H1 (cell line): ENCODE measurements at regions not wholly inside any gene's neighbourhood (a gene's known extent, or its start where the extent isn't known, plus 50 kb on each side); places are given as distances from the start of the nearest gene placed in this dataset.

Source experiments
- CTCF ChIA-PET: fragments of 300-600 bp; sonication (Branson Sonifier 250); formaldehyde crosslinking; loops from one replicate; lab custom pipeline; 2021; ENCODE audit not compliant: partially characterized antibody; lab: Charles Lee
- POLR2A ChIA-PET: fragments of 300-600 bp; sonication (Branson Sonifier 250); formaldehyde crosslinking; loops from one replicate; lab custom pipeline; 2021; ENCODE audit warnings: inconsistent platforms; ENCODE audit not compliant: partially characterized antibody; lab: Charles Lee
- DNase-seq, 2 experiments: peaks; one replicate each; pipeline versions ENCODE4 v3.0.0 to v3.0.0-alpha.2; 2010 to 2022; ENCODE audit warnings: low spot score in 2 of 2, low read depth in 1 of 2, mixed read lengths in 1 of 2
- FAIRE-seq: peaks from 2 replicates; lab custom pipeline; 2011; peaks lifted over from hg19 to GRCh38; lab: Jason Lieb, UNC
- H2AFZ ChIP-seq: 2 replicates; pipeline ENCODE4 v1.8.1; 2012; ENCODE audit warnings: low read length, inconsistent platforms
- H2AK5ac ChIP-seq: 2 replicates; pipeline ENCODE4 v1.6.1; 2013; ENCODE audit warnings: low read depth, low read length
- H2BK120ac ChIP-seq: replicated peaks from 2 replicates; pipeline ENCODE3; 2013; ENCODE audit warnings: low read depth, low read length, inconsistent platforms
- H2BK12ac ChIP-seq: 2 replicates; pipeline ENCODE4 v1.6.1; 2013; ENCODE audit warnings: low read depth, low read length
- H2BK15ac ChIP-seq: 2 replicates; pipeline ENCODE4 v1.6.1; 2013; ENCODE audit warnings: low read length
- H2BK20ac ChIP-seq: 2 replicates; pipeline ENCODE4 v1.6.1; 2013; ENCODE audit warnings: low read length
- H2BK5ac ChIP-seq: 2 replicates; pipeline ENCODE4 v1.6.1; 2013; ENCODE audit warnings: low read depth, low read length
- H3K14ac ChIP-seq: 2 replicates; pipeline ENCODE4 v1.6.1; 2013; ENCODE audit warnings: inconsistent platforms; ENCODE audit not compliant: insufficient read length
- H3K18ac ChIP-seq: 2 replicates; pipeline ENCODE4 v1.6.1; 2013; ENCODE audit warnings: low read length; ENCODE audit errors: extremely low read depth
- H3K23ac ChIP-seq: 2 replicates; pipeline ENCODE4 v1.6.1; 2013; ENCODE audit warnings: inconsistent platforms; ENCODE audit not compliant: insufficient read length
- H3K23me2 ChIP-seq: 2 replicates; pipeline ENCODE4 v1.6.1; 2013; ENCODE audit warnings: low read depth, low read length
- H3K27ac ChIP-seq: 2 replicates; pipeline ENCODE4 v1.6.1; 2011; ENCODE audit warnings: low read depth, low read length, inconsistent platforms
- H3K27me3 ChIP-seq, 4 experiments: replicated peaks in 1 of 4; 1 replicate in 1 of 4; 2 replicates in 3 of 4; pipeline versions ENCODE4 v1.6.1 to v1.8.1; 2011 to 2013; ENCODE audit warnings: low read length in 3 of 4, mild to moderate bottlenecking in 3 of 4, inconsistent platforms in 2 of 4, mixed read lengths in 2 of 4, moderate library complexity in 1 of 4; ENCODE audit not compliant: control insufficient read depth in 3 of 4, insufficient read depth in 3 of 4; ENCODE audit errors: extremely low read depth in 1 of 4
- H3K36me3 ChIP-seq, 4 experiments: 2 replicates each; pipeline versions ENCODE4 v1.6.1 to v1.8.1; 2011 to 2013; ENCODE audit warnings: mild to moderate bottlenecking in 4 of 4, low read length in 3 of 4, moderate library complexity in 2 of 4, control low read depth in 1 of 4, inconsistent platforms in 1 of 4; ENCODE audit not compliant: insufficient read depth in 4 of 4, control insufficient read depth in 2 of 4
- H3K4ac ChIP-seq: replicated peaks from 2 replicates; pipeline ENCODE3; 2013; ENCODE audit warnings: low read length, low read depth, mixed read lengths, inconsistent platforms; ENCODE audit not compliant: insufficient read length
- H3K4me1 ChIP-seq, 4 experiments: replicated peaks in 1 of 4; 1 replicate in 1 of 4; 2 replicates in 3 of 4; pipeline versions ENCODE4 v1.6.1 to v1.8.1; 2011 to 2013; ENCODE audit warnings: low read length in 3 of 4, inconsistent platforms in 2 of 4, mixed read lengths in 1 of 4; ENCODE audit not compliant: insufficient read depth in 4 of 4, control insufficient read depth in 3 of 4
- H3K4me2 ChIP-seq, 2 experiments: 2 replicates each; pipeline versions ENCODE4 v1.6.1 to v1.8.1; 2011 to 2013; ENCODE audit warnings: low read depth in 2 of 2, low read length in 2 of 2, control low read depth in 1 of 2, inconsistent platforms in 1 of 2, mild to moderate bottlenecking in 1 of 2; ENCODE audit not compliant: insufficient read depth in 1 of 2
- H3K4me3 ChIP-seq, 4 experiments: fragments of 200-600, 300-600 bp in 1 of 4; sonication (generic), shearing (Covaris generic), sonication (Bioruptor Twin) in 1 of 4; 2 replicates each; pipeline versions ENCODE4 v1.5.1 to v1.8.1; 2011 to 2016; ENCODE audit warnings: low read length in 4 of 4, low read depth in 3 of 4, control low read depth in 2 of 4, inconsistent platforms in 2 of 4, mild to moderate bottlenecking in 2 of 4, mixed read lengths in 1 of 4, moderate library complexity in 1 of 4; ENCODE audit not compliant: insufficient read depth in 2 of 4; ENCODE audit errors: extremely low read depth in 1 of 4
- H3K56ac ChIP-seq: replicated peaks from 2 replicates; pipeline ENCODE3; 2013; ENCODE audit warnings: low read depth, mild to moderate bottlenecking, mixed read lengths, low read length, inconsistent platforms; ENCODE audit not compliant: insufficient read length
- H3K79me1 ChIP-seq: 2 replicates; pipeline ENCODE4 v1.6.1; 2013; ENCODE audit warnings: low read depth, low read length, control low read depth
- H3K79me2 ChIP-seq, 2 experiments: 2 replicates each; pipeline versions ENCODE4 v1.6.1 to v1.8.1; 2012 to 2013; ENCODE audit warnings: low read length in 2 of 2, mild to moderate bottlenecking in 2 of 2, inconsistent platforms in 1 of 2; ENCODE audit not compliant: insufficient read depth in 2 of 2, control insufficient read depth in 1 of 2
- H3K9ac ChIP-seq, 4 experiments: replicated peaks in 1 of 4; 1 replicate in 1 of 4; 2 replicates in 3 of 4; pipeline versions ENCODE4 v1.6.1 to v1.8.1; 2011 to 2013; ENCODE audit warnings: low read depth in 3 of 4, low read length in 3 of 4, control low read depth in 2 of 4, mild to moderate bottlenecking in 2 of 4, moderate library complexity in 2 of 4, inconsistent platforms in 1 of 4; ENCODE audit errors: extremely low read depth in 1 of 4
- H3K9me3 ChIP-seq, 2 experiments: 2 replicates each; pipeline versions ENCODE4 v1.6.1 to v1.8.1; 2012 to 2013; ENCODE audit warnings: mild to moderate bottlenecking in 2 of 2, moderate library complexity in 2 of 2, control low read depth in 1 of 2, inconsistent platforms in 1 of 2, low read depth in 1 of 2, low read length in 1 of 2, mixed read lengths in 1 of 2; ENCODE audit not compliant: insufficient read depth in 2 of 2
- H4K20me1 ChIP-seq, 2 experiments: replicated peaks in 1 of 2; 2 replicates each; pipeline versions ENCODE3 to v1.8.1; 2011 to 2013; ENCODE audit warnings: inconsistent platforms in 2 of 2, low read length in 2 of 2, mild to moderate bottlenecking in 1 of 2; ENCODE audit not compliant: insufficient read depth in 2 of 2, control insufficient read depth in 1 of 2
- H4K5ac ChIP-seq: 2 replicates; pipeline ENCODE4 v1.6.1; 2013; ENCODE audit warnings: low read length, low read depth, mixed read lengths, inconsistent platforms; ENCODE audit not compliant: insufficient read length
- H4K8ac ChIP-seq: 2 replicates; pipeline ENCODE4 v1.8.0; 2013; ENCODE audit warnings: mild to moderate bottlenecking, moderate library complexity, low read length, inconsistent platforms; ENCODE audit not compliant: insufficient read depth; ENCODE audit errors: extremely low read depth
- H4K91ac ChIP-seq: replicated peaks from 2 replicates; pipeline ENCODE3; 2013; ENCODE audit warnings: low read length, mixed read lengths, inconsistent platforms; ENCODE audit not compliant: insufficient read length
- GABPA ChIP-seq: IDR thresholded peaks from 2 replicates; pipeline ENCODE4 v1.6.1; 2011; ENCODE audit warnings: mild to moderate bottlenecking, low read length, moderate library complexity, borderline replicate concordance; ENCODE audit not compliant: insufficient read depth
- NANOG ChIP-seq: IDR thresholded peaks from 2 replicates; pipeline ENCODE4 v1.6.1; 2011; ENCODE audit warnings: low read length, low read depth, mild to moderate bottlenecking, inconsistent platforms; ENCODE audit not compliant: insufficient read depth, poor library complexity, severe bottlenecking
- POU5F1 ChIP-seq: IDR thresholded peaks from 2 replicates; pipeline ENCODE4 v1.6.1; 2011; ENCODE audit warnings: low read depth, mild to moderate bottlenecking, low read length, moderate library complexity
- RAD21 ChIP-seq, 2 experiments: IDR thresholded peaks in 1 of 2; conservative IDR thresholded peaks in 1 of 2; 2 replicates each; pipeline ENCODE4 v1.6.1; 2011; ENCODE audit warnings: low read depth in 2 of 2, low read length in 2 of 2, improper control_type of control experiment in 1 of 2, inconsistent platforms in 1 of 2, mild to moderate bottlenecking in 1 of 2, moderate library complexity in 1 of 2
- RFX5 ChIP-seq: IDR thresholded peaks from 2 replicates; pipeline ENCODE4 v1.6.1; 2011; ENCODE audit warnings: low read depth, low read length, improper control_type of control experiment, borderline replicate concordance
- SUZ12 ChIP-seq: fragments of 200-600 bp; sonication (generic); IDR thresholded peaks from 2 replicates; pipeline ENCODE4 v1.6.1; 2012; ENCODE audit warnings: mild to moderate bottlenecking, inconsistent platforms, low read length, moderate library complexity, mixed read lengths
- TAF7 ChIP-seq: optimal IDR thresholded peaks from 2 replicates; pipeline ENCODE3; 2011; ENCODE audit warnings: low read depth, mild to moderate bottlenecking, inconsistent platforms, low read length, moderate library complexity, borderline replicate concordance
- TCF12 ChIP-seq: IDR thresholded peaks from 2 replicates; pipeline ENCODE4 v1.6.1; 2011; ENCODE audit warnings: low read depth, mild to moderate bottlenecking, low read length
- TEAD4 ChIP-seq: IDR thresholded peaks from 2 replicates; pipeline ENCODE4 v1.6.1; 2012; ENCODE audit warnings: low read depth, low read length, inconsistent platforms, mixed read lengths
- ZNF274 ChIP-seq: IDR thresholded peaks from 2 replicates; pipeline ENCODE4 v1.7.0; 2012; ENCODE audit warnings: low read length, borderline replicate concordance; ENCODE audit errors: extremely low read depth
- WGBS, 2 experiments: shearing (Covaris generic) in 1 of 2; methylation state at CpG; one replicate each; pipeline versions ENCODE4 v1.1.6 to v1.1.7; 2013 to 2015; ENCODE audit warnings: low lambda C conversion rate in 2 of 2, mixed read lengths in 2 of 2, inconsistent platforms in 1 of 2, low coverage in 1 of 2, missing lambda C conversion rate in 1 of 2; ENCODE audit not compliant: insufficient replicate concordance in 2 of 2, insufficient coverage in 1 of 2, insufficient read length in 1 of 2; ENCODE audit errors: extremely low coverage in 1 of 2, missing lambda C conversion rate in 1 of 2; 5-methylcytosine and 5-hydroxymethylcytosine counted together

- no peak for TF ChIP-seq RAD21 (IDR thresholded peaks at IDR 0.05 in 1 of 2, conservative IDR thresholded peaks at IDR 0.05 in 1 of 2; ENCODE audit: low read depth in 2 of 2, low read length in 2 of 2)
- TF ChIP-seq SUZ12, result no peak
- TF ChIP-seq TCF12, result no peak
- TF ChIP-seq ZNF274, result no peak
- TF ChIP-seq NANOG, result no peak
- TF ChIP-seq TEAD4, result no peak
- no peak for TF ChIP-seq RFX5
- TF ChIP-seq POU5F1, result no peak
- no peak for TF ChIP-seq GABPA
- no peak for TF ChIP-seq TAF7
- H4K5ac ChIP-seq, result no peak overlapping the region
- no peaks in the 10 kb centered on the region for H4K20me1 ChIP-seq
- no peak overlapping the region for H2BK12ac ChIP-seq
- no peak overlapping the region for H3K18ac ChIP-seq
- H4K91ac ChIP-seq, result no peak overlapping the region
- H2AK5ac ChIP-seq, result no peak overlapping the region
- H2BK20ac ChIP-seq, result no peak overlapping the region
- no peaks in the 10 kb centered on the region for H3K23me2 ChIP-seq
- peaks cover 0 to 4% (median 0%) of the 10 kb centered on the region in 4 experiments; a peak in 1 of 8 replicates for H3K36me3 ChIP-seq
- no peaks in the 10 kb centered on the region for H3K79me2 ChIP-seq
- no peak overlapping the region for H2BK120ac ChIP-seq
- H3K4me1 ChIP-seq, result no peaks in the 10 kb centered on the region
- no peaks in the 10 kb centered on the region for H3K79me1 ChIP-seq
- WGBS, 2 experiments, result 78% methylated on average over 1 of the region's 1 CpG; no CpG with 5 or more reads in 1 of the 2 experiments
- H3K9me3 ChIP-seq, result peaks cover 0 to 15% of the 10 kb centered on the region in 2 experiments; a peak in 2 of 4 replicates
- no peak overlapping the region for H3K56ac ChIP-seq
- no peak overlapping the region for H3K23ac ChIP-seq
- no peak overlapping the region for H3K14ac ChIP-seq
- ChIA-PET CTCF (no interaction called here), POLR2A (no interaction called here)
- no peak overlapping the region for H3K4me2 ChIP-seq
- H3K4ac ChIP-seq, result no peak overlapping the region
- no peak overlapping the region for H2BK5ac ChIP-seq
- DNase-seq (no peak), FAIRE-seq (no peak)
- H2BK15ac ChIP-seq, result no peak overlapping the region
- no peak overlapping the region for H3K27ac ChIP-seq
- no peak overlapping the region for H3K9ac ChIP-seq
- no peaks in the 10 kb centered on the region for H3K27me3 ChIP-seq
- H3K4me3 ChIP-seq, result no peak overlapping the region
- H4K8ac ChIP-seq, result no peak overlapping the region
- no peak overlapping the region for H2AFZ ChIP-seq
Measured at GRCh38 chr16:55988013-55988412, 112.8 kb upstream of the CES5A start.
